MM.1S (cell line): ENCODE measurements at regions not wholly inside any gene's neighbourhood (a gene's known extent, or its start where the extent isn't known, plus 50 kb on each side); places are given as distances from the start of the nearest gene placed in this dataset.

Source experiments
- DNase-seq: peaks from one replicate; pipeline ENCODE4 v3.0.0-alpha.2; 2015
- H2AFZ ChIP-seq: fragments of 300-600 bp; sonication (generic); 2 replicates; pipeline ENCODE4 v1.6.0; 2016; ENCODE audit warnings: antibody characterized with exemption, low read length
- H3F3A ChIP-seq: fragments of 300-600 bp; sonication (generic); 2 replicates; pipeline ENCODE4 v1.6.1; 2016; ENCODE audit warnings: mild to moderate bottlenecking, antibody characterized with exemption, low read length, moderate library complexity, mixed read lengths; ENCODE audit not compliant: insufficient read depth
- H3K27ac ChIP-seq: fragments of 300-600 bp; sonication (generic); 2 replicates; pipeline ENCODE4 v1.5.1; 2016; ENCODE audit warnings: mild to moderate bottlenecking, low read length
- H3K27me3 ChIP-seq: fragments of 300-600 bp; sonication (generic); replicated peaks from 2 replicates; pipeline ENCODE4 v1.6.0; 2016; ENCODE audit warnings: low read length; ENCODE audit not compliant: insufficient read depth
- H3K36me3 ChIP-seq: fragments of 300-600 bp; sonication (generic); replicated peaks from 2 replicates; pipeline ENCODE4 v1.6.1; 2016; ENCODE audit warnings: mild to moderate bottlenecking, low read length, mixed read lengths; ENCODE audit not compliant: insufficient read depth
- H3K4me1 ChIP-seq: fragments of 300-600 bp; sonication (generic); 2 replicates; pipeline ENCODE4 v1.6.1; 2016; ENCODE audit warnings: low read length, mixed read lengths
- H3K4me2 ChIP-seq: fragments of 300-600 bp; sonication (generic); 2 replicates; pipeline ENCODE4 v1.6.0; 2016; ENCODE audit warnings: low read depth, low read length
- H3K4me3 ChIP-seq: fragments of 300-600 bp; sonication (generic); 2 replicates; pipeline ENCODE4 v1.5.1; 2016; ENCODE audit warnings: low read length, mixed read lengths
- H3K79me2 ChIP-seq: fragments of 300-600 bp; sonication (generic); 2 replicates; pipeline ENCODE4 v1.6.1; 2016; ENCODE audit warnings: mixed run types, low read length, mixed read lengths
- H3K9ac ChIP-seq: fragments of 300-600 bp; sonication (generic); 2 replicates; pipeline ENCODE4 v1.6.1; 2016; ENCODE audit warnings: low read length, mixed read lengths
- H3K9me2 ChIP-seq: fragments of 300-600 bp; sonication (generic); replicated peaks from 2 replicates; pipeline ENCODE4 v1.6.1; 2016; ENCODE audit warnings: mild to moderate bottlenecking, low read length, mixed read lengths; ENCODE audit not compliant: insufficient read depth
- H3K9me3 ChIP-seq: fragments of 300-600 bp; sonication (generic); replicated peaks from 2 replicates; pipeline ENCODE4 v1.6.1; 2016; ENCODE audit warnings: mild to moderate bottlenecking, low read length, mixed read lengths; ENCODE audit not compliant: insufficient read depth
- H4K20me1 ChIP-seq: fragments of 300-600 bp; sonication (generic); 2 replicates; pipeline ENCODE4 v1.6.1; 2016; ENCODE audit warnings: mild to moderate bottlenecking, low read length, moderate library complexity, mixed read lengths; ENCODE audit not compliant: insufficient read depth
- CTCF ChIP-seq: fragments of 300-600 bp; sonication (generic); IDR thresholded peaks from 2 replicates; pipeline ENCODE4 v1.5.1; 2016; ENCODE audit warnings: antibody characterized with exemption, low read length, mixed read lengths
- EZH2 ChIP-seq: fragments of 300-600 bp; sonication (generic); optimal IDR thresholded peaks from 2 replicates; pipeline ENCODE3; 2017; ENCODE audit warnings: low read depth, mild to moderate bottlenecking, antibody characterized with exemption, low read length, mixed read lengths
- EZH2phosphoT487 ChIP-seq: fragments of 300-600 bp; sonication (generic); IDR thresholded peaks from 2 replicates; pipeline ENCODE4 v1.6.1; 2018; ENCODE audit warnings: antibody characterized with exemption, low read length

- DNase-seq, result no peak
- TF ChIP-seq CTCF (no peak), EZH2 (no peak), EZH2phosphoT487 (no peak)
- Histone ChIP-seq H3F3A (no peaks in the 10 kb centered on the region), H3K27ac (no peak overlapping the region), H3K4me3 (no peak overlapping the region), H4K20me1 (no peaks in the 10 kb centered on the region), H3K4me2 (no peak overlapping the region), H3K9ac (no peak overlapping the region), H3K9me2 (no peaks in the 10 kb centered on the region), H3K79me2 (no peaks in the 10 kb centered on the region), H3K4me1 (no peaks in the 10 kb centered on the region), H3K9me3 (no peaks in the 10 kb centered on the region), H2AFZ (no peak overlapping the region), H3K27me3 (no peaks in the 10 kb centered on the region), H3K36me3 (no peaks in the 10 kb centered on the region)
These were observed 111.1 kb upstream of the NPY start for GRCh38 chr7:24172856-24173255.

GRCh38 chr7:24175603-24176002 lies 108.4 kb upstream of the NPY start:
- Histone ChIP-seq H3K9ac (no peak overlapping the region), H3K9me2 (no peaks in the 10 kb centered on the region), H4K20me1 (no peaks in the 10 kb centered on the region), H3K79me2 (no peaks in the 10 kb centered on the region), H3K9me3 (no peaks in the 10 kb centered on the region), H3F3A (no peaks in the 10 kb centered on the region), H3K27me3 (no peaks in the 10 kb centered on the region), H3K4me1 (no peaks in the 10 kb centered on the region), H3K4me2 (no peak overlapping the region), H3K27ac (no peak overlapping the region), H2AFZ (no peak overlapping the region), H3K36me3 (no peaks in the 10 kb centered on the region), H3K4me3 (no peak overlapping the region)
- DNase-seq, result no peak
- TF ChIP-seq CTCF (no peak), EZH2phosphoT487 (no peak), EZH2 (no peak)

GRCh38 chr7:24178811-24179570 lies 105.0 kb upstream of the NPY start:
- no peak for TF ChIP-seq EZH2phosphoT487
- no peak for TF ChIP-seq CTCF
- TF ChIP-seq EZH2, result no peak
- H3K9ac ChIP-seq, result no peak overlapping the region
- H4K20me1 ChIP-seq, result no peaks in the 10 kb centered on the region
- no peak for DNase-seq
- H3K9me3 ChIP-seq, result no peaks in the 10 kb centered on the region
- no peaks in the 10 kb centered on the region for H3F3A ChIP-seq
- H3K27ac ChIP-seq, result no peak overlapping the region
- H3K36me3 ChIP-seq, result no peaks in the 10 kb centered on the region
- no peak overlapping the region for H3K4me3 ChIP-seq
- no peaks in the 10 kb centered on the region for H3K4me1 ChIP-seq
- no peak overlapping the region for H3K4me2 ChIP-seq
- H2AFZ ChIP-seq, result no peak overlapping the region
- no peaks in the 10 kb centered on the region for H3K27me3 ChIP-seq
- H3K9me2 ChIP-seq, result no peaks in the 10 kb centered on the region
- H3K79me2 ChIP-seq, result no peaks in the 10 kb centered on the region
